IMR-90 (cell line): ENCODE measurements at regions not wholly inside any gene's neighbourhood (a gene's known extent, or its start where the extent isn't known, plus 50 kb on each side); places are given as distances from the start of the nearest gene placed in this dataset.

ENCODE experiments used
- ATAC-seq: fragments of 200-7000 bp; cut with Tn5 transposase; 2 replicates; pipeline ENCODE4 v1.9.1; 2020; ENCODE audit warnings: low read depth, mild to moderate bottlenecking, moderate library complexity
- BruUV-seq: library from RNA; stranded (reverse); fragments of 400-500 nt; replicated peaks from 2 replicates; lab custom pipeline; 2021; lab: Mats Ljungman, UMichigan
- CTCF ChIA-PET: fragments of 300-600 bp; formaldehyde crosslinking; extraction: SDS; loops from one replicate; lab custom pipeline; 2021; ENCODE audit warnings: antibody characterized with exemption; lab: Yijun Ruan, JAX
- POLR2A ChIA-PET: fragments of 300-600 bp; sonication (Branson Sonifier 250); formaldehyde crosslinking; loops from one replicate; lab custom pipeline; 2022; ENCODE audit warnings: antibody characterized with exemption; ENCODE audit not compliant: unreplicated experiment; lab: Charles Lee
- DNase-seq: peaks from one replicate; pipeline ENCODE4 v3.0.0; 2013
- H2AFZ ChIP-seq: replicated peaks from 2 replicates; pipeline ENCODE3; 2013; ENCODE audit warnings: low read length, mild to moderate bottlenecking; ENCODE audit not compliant: poor library complexity
- H2AK5ac ChIP-seq: 2 replicates; pipeline ENCODE4 v1.6.1; 2013; ENCODE audit warnings: low read depth, low read length, inconsistent platforms
- H2AK9ac ChIP-seq: replicated peaks from 2 replicates; pipeline ENCODE3; 2013; ENCODE audit warnings: mild to moderate bottlenecking, low read depth, low read length, moderate library complexity; ENCODE audit not compliant: poor library complexity
- H2BK120ac ChIP-seq: 2 replicates; pipeline ENCODE4 v1.6.1; 2013; ENCODE audit warnings: low read depth, low read length, inconsistent platforms
- H2BK15ac ChIP-seq: 3 replicates; pipeline ENCODE4 v1.6.1; 2013; ENCODE audit warnings: low read depth, low read length, inconsistent platforms
- H2BK20ac ChIP-seq: 2 replicates; pipeline ENCODE4 v1.6.1; 2013; ENCODE audit warnings: low read depth, mild to moderate bottlenecking, inconsistent platforms, low read length, moderate library complexity
- H2BK5ac ChIP-seq: 2 replicates; pipeline ENCODE4 v1.6.1; 2013; ENCODE audit warnings: mild to moderate bottlenecking, low read depth, low read length, inconsistent platforms; ENCODE audit not compliant: poor library complexity, severe bottlenecking
- H3K14ac ChIP-seq: replicated peaks from 2 replicates; pipeline ENCODE4 v1.6.1; 2013; ENCODE audit warnings: low read depth, low read length, inconsistent platforms
- H3K18ac ChIP-seq: 2 replicates; pipeline ENCODE4 v1.6.1; 2013; ENCODE audit warnings: low read depth, low read length, control low read depth
- H3K23ac ChIP-seq: 2 replicates; pipeline ENCODE4 v1.6.1; 2013; ENCODE audit warnings: low read depth, low read length, inconsistent platforms
- H3K27ac ChIP-seq: 2 replicates; pipeline ENCODE4 v1.5.1; 2013; ENCODE audit warnings: mild to moderate bottlenecking, control low read depth, low read length; ENCODE audit not compliant: insufficient read depth
- H3K27me3 ChIP-seq: 2 replicates; pipeline ENCODE4 v1.6.1; 2013; ENCODE audit warnings: low read length; ENCODE audit not compliant: control insufficient read depth, insufficient read depth
- H3K36me3 ChIP-seq: 2 replicates; pipeline ENCODE4 v1.6.1; 2013; ENCODE audit warnings: low read length, mixed read lengths; ENCODE audit not compliant: control insufficient read depth, insufficient read depth
- H3K4ac ChIP-seq: 2 replicates; pipeline ENCODE4 v1.6.1; 2013; ENCODE audit warnings: low read depth, low read length, inconsistent platforms
- H3K4me1 ChIP-seq: 2 replicates; pipeline ENCODE4 v1.6.1; 2013; ENCODE audit warnings: low read length, mixed read lengths; ENCODE audit not compliant: control insufficient read depth, insufficient read depth
- H3K4me2 ChIP-seq: 2 replicates; pipeline ENCODE4 v1.6.1; 2013; ENCODE audit warnings: low read depth, mild to moderate bottlenecking, control low read depth, low read length, moderate library complexity
- H3K4me3 ChIP-seq: 2 replicates; pipeline ENCODE4 v1.5.1; 2013; ENCODE audit warnings: low read depth, mild to moderate bottlenecking, control low read depth, low read length, moderate library complexity; ENCODE audit not compliant: insufficient read depth
- H3K56ac ChIP-seq: 2 replicates; pipeline ENCODE4 v1.6.1; 2013; ENCODE audit warnings: low read length, inconsistent platforms; ENCODE audit not compliant: insufficient read depth; ENCODE audit errors: extremely low read depth
- H3K79me1 ChIP-seq, 2 experiments: 2 replicates each; pipeline ENCODE4 v1.6.1; 2013; ENCODE audit warnings: low read length in 2 of 2, inconsistent platforms in 1 of 2, low read depth in 1 of 2
- H3K9ac ChIP-seq: 2 replicates; pipeline ENCODE4 v1.6.1; 2013; ENCODE audit warnings: low read depth, low read length, control low read depth
- H3K9me1 ChIP-seq: 2 replicates; pipeline ENCODE4 v1.6.1; 2013; ENCODE audit warnings: low read length, inconsistent platforms; ENCODE audit not compliant: insufficient read depth
- H3K9me3 ChIP-seq: 2 replicates; pipeline ENCODE4 v1.6.1; 2013; ENCODE audit warnings: low read length; ENCODE audit not compliant: control insufficient read depth, insufficient read depth
- H4K20me1 ChIP-seq: 2 replicates; pipeline ENCODE4 v1.6.1; 2013; ENCODE audit warnings: low read length, inconsistent platforms; ENCODE audit not compliant: insufficient read depth
- H4K5ac ChIP-seq: 2 replicates; pipeline ENCODE4 v1.6.1; 2013; ENCODE audit warnings: mild to moderate bottlenecking, low read depth, low read length, control low read depth
- H4K8ac ChIP-seq, 2 experiments: 2 replicates each; pipeline ENCODE4 v1.6.1; 2013; ENCODE audit warnings: low read depth in 2 of 2, low read length in 2 of 2, control low read depth in 1 of 2, inconsistent platforms in 1 of 2
- H4K91ac ChIP-seq: 2 replicates; pipeline ENCODE4 v1.6.1; 2013; ENCODE audit warnings: low read depth, low read length, inconsistent platforms; ENCODE audit not compliant: insufficient read depth
- BHLHE40 ChIP-seq: fragments of 150-350 bp; IDR thresholded peaks from 2 replicates; pipeline ENCODE4 v1.6.1; 2016; ENCODE audit warnings: mild to moderate bottlenecking, low read depth, low read length
- CEBPB ChIP-seq: IDR thresholded peaks from 2 replicates; pipeline ENCODE4 v1.6.1; 2012; ENCODE audit warnings: low read depth, low read length, improper control_type of control experiment
- CHD1 ChIP-seq: IDR thresholded peaks from 2 replicates; pipeline ENCODE4 v1.6.1; 2012; ENCODE audit warnings: low read depth, low read length, improper control_type of control experiment
- ELK1 ChIP-seq: fragments of 150-350 bp; IDR thresholded peaks from 2 replicates; pipeline ENCODE4 v1.6.1; 2016; ENCODE audit warnings: low read depth, mild to moderate bottlenecking, low read length, moderate library complexity, borderline replicate concordance
- FOS ChIP-seq: fragments of 150-350 bp; IDR thresholded peaks from 2 replicates; pipeline ENCODE4 v1.6.1; 2016; ENCODE audit warnings: low read depth, low read length
- MAFK ChIP-seq: IDR thresholded peaks from 2 replicates; pipeline ENCODE4 v1.6.1; 2012; ENCODE audit warnings: low read depth, low read length, improper control_type of control experiment
- MAZ ChIP-seq: IDR thresholded peaks from 2 replicates; pipeline ENCODE4 v1.6.1; 2012; ENCODE audit warnings: low read depth, mild to moderate bottlenecking, low read length, improper control_type of control experiment, moderate library complexity, borderline replicate concordance
- MXI1 ChIP-seq: IDR thresholded peaks from 2 replicates; pipeline ENCODE4 v1.6.1; 2012; ENCODE audit warnings: low read depth, mild to moderate bottlenecking, low read length, moderate library complexity, borderline replicate concordance
- NFE2L2 ChIP-seq: fragments of 150-350 bp; IDR thresholded peaks from 2 replicates; pipeline ENCODE4 v1.6.1; 2016; ENCODE audit warnings: low read depth, mild to moderate bottlenecking, low read length
- POLR2A ChIP-seq: IDR thresholded peaks from 2 replicates; pipeline ENCODE4 v1.6.1; 2012; ENCODE audit warnings: mild to moderate bottlenecking, low read depth, low read length
- RAD21 ChIP-seq: IDR thresholded peaks from 2 replicates; pipeline ENCODE4 v1.6.1; 2012; ENCODE audit warnings: low read length, improper control_type of control experiment
- RCOR1 ChIP-seq: IDR thresholded peaks from 2 replicates; pipeline ENCODE4 v1.6.1; 2012; ENCODE audit warnings: mild to moderate bottlenecking, low read length, improper control_type of control experiment; ENCODE audit not compliant: insufficient replicate concordance
- SMC3 ChIP-seq: fragments of 150-350 bp; IDR thresholded peaks from 2 replicates; pipeline ENCODE4 v1.6.1; 2016; ENCODE audit warnings: low read depth, mild to moderate bottlenecking, antibody characterized with exemption, low read length, moderate library complexity
- USF2 ChIP-seq: fragments of 150-350 bp; IDR thresholded peaks from 2 replicates; pipeline ENCODE4 v1.6.1; 2017; ENCODE audit warnings: mild to moderate bottlenecking, antibody characterized with exemption, low read length, low read depth
- WGBS, 2 experiments: methylation state at CpG; one replicate each; pipeline versions ENCODE4 v1.1.5 to v1.1.7; 2013; ENCODE audit warnings: missing lambda C conversion rate in 2 of 2; ENCODE audit not compliant: insufficient read length in 1 of 2; ENCODE audit errors: extremely low coverage in 2 of 2; 5-methylcytosine and 5-hydroxymethylcytosine counted together
- dilution Hi-C: fragments of 300-500 bp; cut with HindIII; formaldehyde crosslinking; loops from one replicate; pipeline ENCODE4 v1.14.3; 2018; ENCODE audit warnings: low sequenced_read_pairs; ENCODE audit not compliant: unreplicated experiment
- in situ Hi-C: fragments of 300-500 bp; cut with MboI; formaldehyde crosslinking; loops from 3 replicates; pipeline ENCODE4 v1.14.3; 2019; ENCODE audit warnings: low sequenced_read_pairs, inconsistent platforms, mixed read lengths
- intact Hi-C: fragments of 100-400 bp; cut with micrococcal nuclease; formaldehyde crosslinking; loops from 2 replicates; pipeline ENCODE4 v1.10.0; 2022
- TF ChIP-seq, protein P1 (sequence below): conservative IDR thresholded peaks from 2 replicates; pipeline ENCODE4 v1.5.1; 2012; ENCODE audit warnings: mild to moderate bottlenecking, low read depth, low read length, improper control_type of control experiment

DNA sequence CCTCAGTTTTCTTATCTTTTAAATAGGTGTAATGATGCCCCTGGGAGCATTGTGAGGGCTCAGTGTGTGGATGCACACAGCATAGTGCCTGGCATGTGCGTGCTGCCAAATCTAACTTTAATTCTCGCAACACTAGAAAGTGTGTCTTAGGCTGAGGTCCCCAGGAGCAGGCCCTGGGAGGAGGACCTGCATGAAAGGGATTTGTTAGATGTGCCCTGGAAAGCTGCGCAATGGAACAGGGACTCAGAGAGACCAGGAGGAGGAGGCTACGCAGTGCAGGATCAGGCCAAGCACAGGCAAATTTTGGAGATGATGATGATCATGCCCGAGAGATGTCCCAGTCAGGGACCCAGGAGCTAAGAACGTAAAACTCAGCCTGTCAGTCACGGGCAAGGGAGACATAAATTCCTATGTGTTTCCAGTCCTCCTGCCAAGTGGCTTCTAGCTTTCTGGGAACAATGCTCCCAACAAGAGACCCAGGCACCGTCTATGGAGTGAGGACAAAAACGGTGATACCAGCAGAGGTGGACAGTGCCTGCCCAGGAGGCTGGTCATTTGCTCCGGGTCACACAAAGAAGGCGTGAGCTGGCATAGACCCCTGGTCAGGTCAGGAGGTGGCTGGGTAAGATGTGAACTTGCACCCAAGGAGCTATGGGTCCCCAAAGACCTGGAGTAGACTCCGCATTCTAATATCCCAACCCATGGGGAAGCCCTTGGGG is 352.2 kb upstream of the TNRC6C start:
- H3K79me1 ChIP-seq = no peaks in the 10 kb centered on the region
- no peak overlapping the region for H2AK9ac ChIP-seq
- no peak overlapping the region for H3K4ac ChIP-seq
- H2BK5ac ChIP-seq = no peak overlapping the region
- no peak overlapping the region for H3K23ac ChIP-seq
- 79% methylated on average over 4 of the region's 12 CpGs; no CpG with 5 or more reads in 1 of the 2 experiments for WGBS, 2 experiments
- no peak overlapping the region for H4K5ac ChIP-seq
- dilution Hi-C loops = no loop called here
- CTCF ChIA-PET = no interaction called here
- H2BK120ac ChIP-seq = no peak overlapping the region
- ATAC-seq (no peak), DNase-seq (no peak)
- H3K4me3 ChIP-seq = no peak overlapping the region
- intact Hi-C loops = no loop called here
- H3K14ac ChIP-seq = no peak overlapping the region
- H3K36me3 ChIP-seq = no peaks in the 10 kb centered on the region
- peaks cover 16% of the 10 kb centered on the region for H3K27me3 ChIP-seq
- H4K8ac ChIP-seq = no peak overlapping the region
- no peak overlapping the region for H3K9ac ChIP-seq
- in situ Hi-C loops = no loop called here
- H4K91ac ChIP-seq = no peak overlapping the region
- POLR2A ChIA-PET = no interaction called here
- H2AK5ac ChIP-seq = no peak overlapping the region
- no peaks in the 10 kb centered on the region for H3K9me3 ChIP-seq
- no peak overlapping the region for H3K27ac ChIP-seq
- no peak overlapping the region for H2AFZ ChIP-seq
- no peak overlapping the region for H3K4me2 ChIP-seq
- no TSS peak for BruUV-seq
- no peaks in the 10 kb centered on the region for H4K20me1 ChIP-seq
- H2BK20ac ChIP-seq = no peak overlapping the region
- no peaks in the 10 kb centered on the region for H3K9me1 ChIP-seq
- H3K4me1 ChIP-seq = peaks cover 4% of the 10 kb centered on the region; the same call in 1 of the 2 replicates
- no peak overlapping the region for H2BK15ac ChIP-seq
- no peak overlapping the region for H3K18ac ChIP-seq
- H3K56ac ChIP-seq = no peak overlapping the region
- TF ChIP-seq MAZ (no peak), ELK1 (no peak), FOS (no peak), CHD1 (no peak), POLR2A (no peak), MAFK (no peak), USF2 (no peak), CEBPB (no peak), NFE2L2 (no peak), BHLHE40 (no peak), MXI1 (no peak), SMC3 (no peak), RAD21 (no peak), RCOR1 (no peak)
- TF ChIP-seq, protein P1, sequence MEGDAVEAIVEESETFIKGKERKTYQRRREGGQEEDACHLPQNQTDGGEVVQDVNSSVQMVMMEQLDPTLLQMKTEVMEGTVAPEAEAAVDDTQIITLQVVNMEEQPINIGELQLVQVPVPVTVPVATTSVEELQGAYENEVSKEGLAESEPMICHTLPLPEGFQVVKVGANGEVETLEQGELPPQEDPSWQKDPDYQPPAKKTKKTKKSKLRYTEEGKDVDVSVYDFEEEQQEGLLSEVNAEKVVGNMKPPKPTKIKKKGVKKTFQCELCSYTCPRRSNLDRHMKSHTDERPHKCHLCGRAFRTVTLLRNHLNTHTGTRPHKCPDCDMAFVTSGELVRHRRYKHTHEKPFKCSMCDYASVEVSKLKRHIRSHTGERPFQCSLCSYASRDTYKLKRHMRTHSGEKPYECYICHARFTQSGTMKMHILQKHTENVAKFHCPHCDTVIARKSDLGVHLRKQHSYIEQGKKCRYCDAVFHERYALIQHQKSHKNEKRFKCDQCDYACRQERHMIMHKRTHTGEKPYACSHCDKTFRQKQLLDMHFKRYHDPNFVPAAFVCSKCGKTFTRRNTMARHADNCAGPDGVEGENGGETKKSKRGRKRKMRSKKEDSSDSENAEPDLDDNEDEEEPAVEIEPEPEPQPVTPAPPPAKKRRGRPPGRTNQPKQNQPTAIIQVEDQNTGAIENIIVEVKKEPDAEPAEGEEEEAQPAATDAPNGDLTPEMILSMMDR = no peak
